GM18868 (cell line): ENCODE measurements at regions not wholly inside any gene's neighbourhood (a gene's known extent, or its start where the extent isn't known, plus 50 kb on each side); places are given as distances from the start of the nearest gene placed in this dataset.
A peak's percentile ranks its signal among the peaks of the same experiment; 100 is the strongest.
"Not testable (repeated sequence)": the region's sequence is repeated elsewhere in the genome, so short reads cannot be mapped to it uniquely, and the experiment has no call there.

Experiments
- ATAC-seq: cut with Tn5 transposase; IDR thresholded peaks from one replicate; pipeline ENCODE4 v1.9.1; 2021; ENCODE audit warnings: mild to moderate bottlenecking, moderate library complexity; ENCODE audit not compliant: unreplicated experiment

DNA sequence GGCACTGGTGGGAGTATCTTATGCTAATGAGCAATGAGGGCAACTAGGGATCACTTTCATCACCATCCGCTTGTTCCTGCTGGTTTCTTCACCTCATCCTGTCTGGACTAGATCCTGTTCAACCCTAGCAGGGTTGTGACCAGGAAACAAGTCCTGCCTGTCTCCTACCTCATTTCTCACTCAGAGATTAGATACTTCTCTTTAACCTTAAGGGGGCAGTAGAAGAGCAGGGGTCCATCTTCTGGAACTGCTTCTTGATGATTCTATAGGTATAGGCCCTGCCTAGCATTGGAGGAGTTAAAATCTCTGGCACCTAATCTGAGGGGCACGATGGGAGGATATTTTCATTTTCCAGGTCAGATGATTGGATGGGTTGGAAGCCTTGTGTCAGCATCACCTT is 415.5 kb downstream of the TGIF2LX start:
- ATAC-seq, result peak; percentile 56

DNA sequence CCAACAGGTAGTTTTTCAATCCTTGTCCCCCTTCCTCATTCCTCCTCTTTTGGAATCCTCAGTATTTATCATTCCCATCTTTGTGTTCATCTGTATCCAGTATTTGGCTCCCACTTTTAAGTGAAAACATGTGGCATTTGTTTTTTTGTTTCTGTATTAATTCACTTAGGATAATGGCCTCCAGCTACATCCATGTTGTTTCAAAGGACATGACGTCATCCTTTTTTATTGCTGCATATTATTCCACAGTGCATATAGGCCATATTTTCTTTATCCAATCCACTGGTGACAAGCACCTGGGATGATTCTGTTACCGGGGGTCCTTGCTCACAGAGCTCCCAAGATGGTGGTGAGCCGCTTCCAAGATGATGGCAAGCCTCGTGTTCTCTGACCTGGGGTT is 447.9 kb downstream of the TGIF2LX start:
- ATAC-seq, result not testable (repeated sequence)

DNA sequence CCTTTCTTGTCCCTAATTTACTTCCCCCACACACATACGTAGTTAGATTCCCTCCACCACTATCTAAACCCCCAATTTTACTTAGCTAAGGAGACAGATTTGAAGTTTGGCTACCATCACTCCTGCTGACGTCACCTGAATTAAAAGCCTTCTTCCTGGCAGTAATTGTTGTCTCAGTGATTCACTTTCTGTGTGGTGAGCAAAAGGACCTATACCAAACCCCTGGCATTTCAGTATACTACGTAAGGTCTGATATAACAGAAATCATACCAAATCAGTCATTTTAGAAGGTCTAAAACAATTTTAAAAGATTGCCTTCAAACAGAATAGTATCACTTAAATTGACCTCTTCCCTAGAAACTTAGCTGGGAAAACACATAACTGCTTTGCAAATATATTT is 476.3 kb downstream of the TGIF2LX start:
- ATAC-seq, result not testable (repeated sequence)

DNA sequence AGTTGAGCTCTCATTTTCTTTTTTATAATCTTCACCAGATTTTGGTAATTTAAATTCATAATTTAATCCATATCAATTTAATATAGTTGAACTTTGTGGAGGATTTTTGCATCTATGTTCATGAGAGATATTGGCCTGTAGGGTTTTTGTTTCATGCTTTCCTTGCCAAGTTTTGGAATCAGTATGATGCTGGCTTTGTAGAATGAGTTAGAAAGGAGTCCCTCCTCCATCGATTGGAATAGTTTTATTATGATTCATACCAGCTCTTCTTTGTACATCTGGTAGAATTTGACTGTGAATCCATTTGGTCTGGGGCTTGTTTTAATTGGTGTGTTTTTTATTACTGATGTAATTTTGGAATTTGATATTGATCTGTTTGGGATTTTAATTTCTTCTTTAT is 480.5 kb downstream of the TGIF2LX start:
- not testable (repeated sequence) for ATAC-seq

DNA sequence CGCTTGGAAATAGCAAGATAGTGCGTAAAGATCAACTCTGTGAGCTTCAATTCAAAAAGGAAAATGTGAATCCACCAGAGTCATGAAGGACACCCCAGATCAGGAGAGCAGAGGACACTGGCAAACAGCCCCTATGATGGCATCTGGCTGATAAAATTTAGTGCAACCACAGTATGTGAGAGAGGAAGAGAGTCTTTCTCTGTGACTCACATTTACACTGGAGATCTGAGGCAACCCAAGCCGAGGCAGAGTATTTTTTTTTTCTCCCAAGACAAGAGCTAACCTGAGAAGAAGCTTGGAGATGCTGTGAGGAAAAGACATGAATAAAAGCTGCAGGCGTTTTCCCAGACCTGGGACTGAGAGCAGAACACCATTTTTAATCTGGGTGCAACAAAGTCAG is 482.2 kb downstream of the TGIF2LX start:
- not testable (repeated sequence) for ATAC-seq

DNA sequence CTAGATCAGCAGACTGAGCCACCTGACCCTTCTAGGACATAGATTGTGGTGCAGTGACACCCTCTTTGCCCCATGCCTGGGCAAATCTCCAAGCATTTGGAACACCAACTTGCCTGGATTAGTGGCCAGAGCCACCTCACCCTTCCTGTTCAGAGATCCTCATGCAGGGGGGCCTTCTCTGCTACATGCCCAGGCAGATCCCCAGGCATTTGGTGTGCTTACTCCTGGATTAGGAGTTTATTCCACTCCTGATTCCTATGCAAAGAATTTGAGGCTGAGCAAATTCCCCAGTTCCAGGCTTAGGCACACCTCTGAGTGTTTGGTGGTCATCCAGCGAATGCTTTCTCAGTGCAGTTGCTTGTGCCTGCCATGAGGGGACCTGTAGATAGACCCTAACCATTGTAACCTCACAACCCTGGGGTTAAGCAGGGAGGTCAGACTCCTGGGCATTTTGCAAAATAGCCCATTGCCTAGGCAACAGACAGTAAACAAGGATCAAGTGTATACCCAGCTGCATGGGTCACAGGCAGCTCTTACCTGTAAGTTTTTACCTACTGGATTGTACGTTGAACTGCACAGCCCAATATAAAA is 483.2 kb downstream of the TGIF2LX start:
- ATAC-seq, result not testable (repeated sequence)

DNA sequence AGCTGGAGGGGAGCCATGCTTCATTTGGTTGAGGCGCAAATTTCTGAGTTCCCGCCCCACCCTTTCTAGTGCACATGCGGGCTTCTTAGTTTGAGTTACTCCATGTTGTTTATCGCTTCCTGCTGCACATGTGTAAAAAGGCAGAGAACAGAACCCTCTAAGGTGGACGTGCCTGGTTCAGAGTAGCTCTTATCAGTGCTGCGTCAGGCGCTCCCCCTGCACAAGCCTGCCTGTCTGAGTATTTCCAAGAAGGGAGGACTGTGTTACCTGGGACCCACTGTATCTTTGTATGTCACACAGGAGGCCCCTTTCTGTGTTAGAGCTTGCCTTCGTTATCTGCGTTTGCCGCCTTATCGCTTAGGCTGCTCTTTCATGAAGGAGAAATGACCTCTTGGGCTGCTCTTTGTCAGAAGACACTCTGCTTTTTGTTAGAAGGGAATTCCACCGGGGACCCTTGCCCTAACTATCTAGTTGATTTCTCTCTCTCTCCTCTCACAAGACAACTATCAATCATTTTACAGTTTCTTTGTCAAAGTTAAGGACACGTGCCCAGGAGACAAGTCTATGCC is 532.1 kb downstream of the TGIF2LX start:
- ATAC-seq, result not testable (repeated sequence)

DNA sequence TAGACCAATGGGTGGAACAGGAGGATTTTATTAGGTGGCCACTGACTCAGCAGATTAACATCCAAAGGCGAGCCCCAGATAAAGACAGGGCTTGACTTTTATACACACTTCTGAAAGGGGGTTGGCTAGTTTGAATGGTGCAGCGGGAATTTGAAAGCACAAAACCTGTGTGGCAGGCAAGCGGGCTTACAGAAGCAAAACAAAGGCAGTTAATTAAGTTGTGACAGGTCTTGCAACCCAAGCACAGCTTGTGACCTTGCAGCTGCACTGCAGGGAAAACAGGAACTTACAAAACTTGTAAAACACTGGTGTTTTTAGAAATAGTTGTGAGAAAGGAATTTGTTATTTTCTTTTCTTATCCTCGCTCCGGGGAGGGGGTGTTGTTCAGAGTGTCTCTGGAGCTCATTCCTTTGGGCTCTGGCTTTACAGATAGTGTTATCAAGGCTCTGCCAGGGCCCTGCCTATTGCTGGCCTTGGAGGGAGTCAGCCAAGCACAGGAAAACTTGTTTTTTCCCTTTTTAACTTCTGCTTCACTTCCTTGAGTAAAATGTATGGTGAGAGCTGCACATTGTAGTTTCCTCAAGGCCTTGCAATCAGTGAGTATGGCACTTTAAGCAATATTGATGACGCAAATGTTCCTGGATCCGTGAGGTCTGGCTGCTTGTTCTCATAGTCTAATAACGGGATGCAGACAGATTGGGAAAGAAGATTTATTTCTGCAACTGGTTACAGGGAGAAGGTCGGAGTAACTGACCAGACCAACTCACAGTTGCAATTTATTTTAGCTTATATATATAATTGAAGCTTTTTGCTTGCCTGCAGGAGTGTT is 536.6 kb downstream of the TGIF2LX start:
- ATAC-seq, result not testable (repeated sequence)

DNA sequence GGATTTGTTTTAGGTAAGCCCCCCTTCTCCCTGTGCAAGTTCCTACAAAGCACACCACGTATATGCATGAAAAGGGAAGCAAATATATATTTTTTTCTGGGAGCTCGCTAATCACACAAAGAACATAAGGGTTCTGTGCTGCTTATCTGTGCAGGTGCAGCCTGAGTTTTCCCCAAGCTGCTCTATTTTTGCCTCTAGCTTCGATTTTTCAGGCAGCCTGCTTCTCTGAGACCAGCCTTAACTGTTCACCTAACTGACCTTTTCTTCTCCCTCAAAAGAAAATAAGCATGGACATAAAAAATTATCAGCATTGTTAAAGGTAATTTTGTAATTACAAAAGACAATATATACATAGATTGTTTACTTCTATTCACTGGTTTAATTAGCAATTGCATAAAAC is 552.7 kb downstream of the TGIF2LX start:
- ATAC-seq, result not testable (repeated sequence)

DNA sequence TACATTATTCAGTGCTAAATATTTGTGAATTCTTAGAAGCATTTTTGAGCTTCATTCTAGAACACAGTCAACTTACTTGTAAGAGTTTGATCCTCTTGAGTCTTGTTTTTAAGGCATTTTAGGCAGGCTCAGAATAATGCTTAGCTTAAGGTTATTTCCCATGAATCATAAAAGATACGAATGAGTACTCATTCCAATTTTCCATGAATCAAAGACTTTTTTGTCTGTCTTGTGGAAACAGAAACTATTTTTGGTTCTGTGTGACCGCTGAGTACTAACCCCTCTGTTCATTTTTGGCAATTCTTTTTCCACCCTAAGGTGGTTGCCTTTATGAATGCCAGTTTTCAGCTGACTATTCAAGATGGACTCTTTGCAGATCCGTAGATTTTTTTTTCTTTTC is 563.7 kb downstream of the TGIF2LX start:
- ATAC-seq, result not testable (repeated sequence)

DNA sequence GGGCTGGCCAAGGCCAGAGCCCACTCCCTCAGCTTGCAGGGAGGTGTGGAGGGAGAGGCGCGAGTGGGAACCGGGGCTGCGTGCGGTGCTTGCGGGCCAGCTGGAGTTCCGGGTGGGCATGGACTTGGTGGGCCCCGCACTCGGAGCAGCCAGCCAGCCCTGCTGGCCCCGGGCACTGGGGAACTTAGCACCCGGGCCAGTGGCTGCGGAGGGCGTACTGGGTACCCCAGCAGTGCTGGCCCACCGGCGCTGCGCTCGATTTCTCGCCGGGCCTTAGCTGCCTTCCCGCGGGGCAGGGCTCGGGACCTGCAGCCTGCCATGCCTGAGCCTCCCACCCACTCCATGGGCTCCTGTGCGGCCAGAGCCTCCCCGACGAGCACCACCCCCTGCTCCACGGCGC is 599.6 kb downstream of the TGIF2LX start:
- ATAC-seq, result not testable (repeated sequence)

DNA sequence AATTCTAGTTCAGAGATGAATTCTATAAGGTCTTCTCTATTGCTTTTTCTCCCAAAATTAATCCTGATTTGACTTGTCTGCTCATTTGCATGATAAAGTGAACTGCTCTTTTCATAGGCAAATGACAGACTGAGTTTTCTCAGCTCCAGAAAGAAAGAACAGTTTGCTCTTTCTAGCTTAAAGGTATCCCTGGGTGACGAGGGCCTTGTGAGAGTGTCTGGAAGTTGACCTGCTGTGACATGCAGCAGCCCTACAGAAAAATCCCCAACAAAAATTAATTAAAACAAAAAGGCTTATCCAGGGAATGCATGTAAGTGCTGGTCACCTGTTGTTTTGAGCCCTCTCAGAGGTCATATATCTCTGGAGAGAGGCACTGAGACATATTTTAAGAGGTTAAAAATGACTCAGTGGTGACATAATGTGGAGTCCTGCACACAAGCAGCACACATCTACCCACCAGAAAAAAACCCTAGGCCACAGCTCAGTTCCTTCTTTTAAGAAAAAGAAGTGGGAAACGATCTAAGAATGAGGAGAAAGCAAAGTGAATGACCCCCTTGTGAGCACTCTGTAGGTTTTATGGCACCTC is 602.8 kb downstream of the TGIF2LX start:
- peak; percentile 77 for ATAC-seq
